ENCODE measurements at regions not wholly inside any gene's neighbourhood (a gene's known extent, or its start where the extent isn't known, plus 50 kb on each side); places are given as distances from the start of the nearest gene placed in this dataset.

DNA sequence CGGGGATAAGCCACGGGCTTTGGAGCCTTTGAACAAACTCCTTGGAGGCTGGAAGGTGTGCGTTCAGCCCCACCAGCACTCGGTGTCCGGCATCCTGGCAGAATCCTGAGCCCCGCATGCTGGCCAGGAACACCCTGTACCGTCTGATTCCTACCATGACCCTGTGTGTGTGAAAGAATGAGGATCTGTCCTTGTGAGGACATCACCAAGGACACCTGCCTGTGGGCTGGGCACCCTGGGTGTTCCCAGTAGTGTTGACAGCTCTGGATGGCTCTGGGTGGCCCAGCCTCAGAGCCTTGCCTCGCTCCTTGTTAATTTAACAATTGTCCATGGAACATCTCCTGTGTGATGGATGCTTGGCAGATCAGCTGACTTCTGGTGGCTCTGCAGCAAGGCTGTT lies 234.3 kb downstream of the QKI start:
- H3K4me1 ChIP-seq (ENCODE audit: control insufficient read depth in 2 of 2, insufficient read depth in 2 of 2, low read length in 2 of 2): no peaks in the 10 kb centered on the region
- POLR2A ChIA-PET: no interaction called here
- no peak for ATAC-seq
- intact Hi-C loops (cut with micrococcal nuclease): no loop called here
- CTCF ChIA-PET: no interaction called here
- H3K9me3 ChIP-seq (ENCODE audit: control insufficient read depth in 2 of 3, low read length in 3 of 3): no peaks in the 10 kb centered on the region
- no peaks in the 10 kb centered on the region for H3K27me3 ChIP-seq (ENCODE audit: control insufficient read depth in 2 of 2, insufficient read depth in 2 of 2, low read length in 2 of 2)
- H3K27ac ChIP-seq (ENCODE audit: low read depth, low read length): no peak overlapping the region
- DNase-seq: no peak
- no peak overlapping the region for H3K4me3 ChIP-seq (ENCODE audit: low read length)
- H3K27me3 Mint-ChIP-seq: peaks cover 0 to 20% (median 0%) of the 10 kb centered on the region in 5 donors
- H3K27ac Mint-ChIP-seq: no peak overlapping the region
- no peaks in the 10 kb centered on the region for H3K36me3 Mint-ChIP-seq
- peaks cover 0 to 2% (median 0%) of the 10 kb centered on the region in 11 donors for H3K9me3 Mint-ChIP-seq
- H3K36me3 ChIP-seq (ENCODE audit: control insufficient read depth in 2 of 3, insufficient read depth in 3 of 3, low read length in 3 of 3): no peaks in the 10 kb centered on the region
- no peak overlapping the region for H3K4me3 Mint-ChIP-seq
- H3K4me1 Mint-ChIP-seq: no peaks in the 10 kb centered on the region

DNA sequence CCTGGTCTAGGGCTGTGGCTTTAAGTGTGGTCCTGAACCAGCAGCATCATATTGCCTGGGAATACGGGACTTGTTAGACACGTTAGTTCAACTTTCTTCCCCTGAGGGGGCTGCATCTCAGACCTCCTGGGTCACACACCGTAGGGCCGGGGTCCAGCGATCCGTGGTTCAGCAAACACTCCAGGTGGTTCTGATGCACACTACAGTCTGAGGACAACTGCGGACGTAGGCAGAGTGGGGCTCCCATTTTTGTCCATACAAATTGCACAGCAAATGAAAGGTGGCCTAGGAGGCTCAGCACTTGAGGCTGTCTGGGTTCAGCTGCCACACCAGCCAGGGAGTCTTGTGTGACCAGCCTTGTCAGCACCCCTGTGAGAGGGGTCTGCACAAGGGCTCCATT lies 233.1 kb downstream of the QKI start:
- CTCF ChIA-PET: no interaction called here
- DNase-seq (no peak), ATAC-seq (no peak)
- Histone ChIP-seq H3K27me3 (ENCODE audit: control insufficient read depth in 2 of 2, insufficient read depth in 2 of 2, low read length in 2 of 2) (no peaks in the 10 kb centered on the region), H3K4me1 (ENCODE audit: control insufficient read depth in 2 of 2, insufficient read depth in 2 of 2, low read length in 2 of 2) (no peaks in the 10 kb centered on the region), H3K4me3 (ENCODE audit: low read length) (no peak overlapping the region), H3K9me3 (ENCODE audit: control insufficient read depth in 2 of 3, low read length in 3 of 3) (no peaks in the 10 kb centered on the region), H3K36me3 (ENCODE audit: control insufficient read depth in 2 of 3, insufficient read depth in 3 of 3, low read length in 3 of 3) (no peaks in the 10 kb centered on the region), H3K27ac (ENCODE audit: low read depth, low read length) (no peak overlapping the region)
- intact Hi-C loops (cut with micrococcal nuclease): no loop called here
- H3K4me1 Mint-ChIP-seq: no peaks in the 10 kb centered on the region
- H3K27ac Mint-ChIP-seq: no peak overlapping the region
- H3K9me3 Mint-ChIP-seq: peaks cover 0 to 2% (median 0%) of the 10 kb centered on the region in 11 donors
- no peaks in the 10 kb centered on the region for H3K36me3 Mint-ChIP-seq
- POLR2A ChIA-PET: no interaction called here
- H3K27me3 Mint-ChIP-seq: peaks cover 0 to 20% (median 0%) of the 10 kb centered on the region in 5 donors
- H3K4me3 Mint-ChIP-seq: no peak overlapping the region

DNA sequence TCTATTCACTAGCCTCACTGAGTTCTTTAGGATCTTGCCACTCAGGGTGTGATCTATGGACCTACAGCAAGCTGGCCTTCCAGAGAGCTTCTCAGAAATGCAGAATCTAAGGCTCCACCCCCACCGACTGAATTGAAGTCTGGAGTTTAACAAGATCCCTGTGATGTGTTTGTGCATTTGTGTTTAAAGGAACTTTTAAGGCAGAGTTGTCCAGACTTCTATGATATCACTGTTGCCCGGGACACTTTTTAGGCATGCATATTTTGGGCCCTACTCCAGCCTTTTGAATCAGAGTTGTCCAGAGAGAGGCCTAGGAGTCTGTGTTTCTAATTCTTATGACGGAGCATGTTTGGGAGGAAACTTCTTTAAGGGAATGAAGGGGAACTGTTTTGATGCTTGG lies 232.3 kb downstream of the QKI start:
- Histone ChIP-seq H3K9me3 (ENCODE audit: control insufficient read depth in 2 of 3, low read length in 3 of 3) (no peaks in the 10 kb centered on the region), H3K27me3 (ENCODE audit: control insufficient read depth in 2 of 2, insufficient read depth in 2 of 2, low read length in 2 of 2) (no peaks in the 10 kb centered on the region), H3K4me1 (ENCODE audit: control insufficient read depth in 2 of 2, insufficient read depth in 2 of 2, low read length in 2 of 2) (no peaks in the 10 kb centered on the region), H3K4me3 (ENCODE audit: low read length) (no peak overlapping the region), H3K27ac (ENCODE audit: low read depth, low read length) (no peak overlapping the region), H3K36me3 (ENCODE audit: control insufficient read depth in 2 of 3, insufficient read depth in 3 of 3, low read length in 3 of 3) (no peaks in the 10 kb centered on the region)
- ChIA-PET CTCF (no interaction called here), POLR2A (no interaction called here)
- Mint-ChIP-seq H3K27me3 (peaks cover 0 to 18% (median 0%) of the 10 kb centered on the region in 5 donors), H3K27ac (no peak overlapping the region), H3K4me1 (no peaks in the 10 kb centered on the region), H3K36me3 (no peaks in the 10 kb centered on the region), H3K4me3 (no peak overlapping the region), H3K9me3 (peaks cover 0 to 2% (median 0%) of the 10 kb centered on the region in 11 donors)
- ATAC-seq (no peak), DNase-seq (no peak)
- intact Hi-C loops (cut with micrococcal nuclease): no loop called here

DNA sequence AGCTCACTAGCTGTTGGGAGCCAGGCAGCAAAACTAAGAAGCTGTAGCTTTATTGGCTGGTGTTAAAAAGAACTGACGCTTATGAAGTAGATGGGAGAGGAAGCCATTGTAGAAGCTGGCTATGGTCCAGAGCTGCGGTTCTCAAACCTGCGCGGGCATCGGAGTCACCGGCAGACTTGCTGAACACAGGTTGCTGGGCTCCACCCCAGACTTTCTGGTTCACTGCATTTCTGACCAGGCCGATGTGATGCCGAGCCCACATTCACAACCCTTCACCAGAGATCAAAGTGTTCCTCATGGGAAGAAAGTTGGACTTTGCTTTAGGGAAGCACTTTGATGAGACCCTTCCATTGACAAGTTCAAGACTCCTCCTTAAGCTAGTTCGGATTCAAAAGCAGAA lies 231.6 kb downstream of the QKI start:
- DNase-seq (no peak), ATAC-seq (no peak)
- Histone ChIP-seq H3K27me3 (ENCODE audit: control insufficient read depth in 2 of 2, insufficient read depth in 2 of 2, low read length in 2 of 2) (no peaks in the 10 kb centered on the region), H3K4me1 (ENCODE audit: control insufficient read depth in 2 of 2, insufficient read depth in 2 of 2, low read length in 2 of 2) (no peaks in the 10 kb centered on the region), H3K4me3 (ENCODE audit: low read length) (no peak overlapping the region), H3K36me3 (ENCODE audit: control insufficient read depth in 2 of 3, insufficient read depth in 3 of 3, low read length in 3 of 3) (no peaks in the 10 kb centered on the region), H3K27ac (ENCODE audit: low read depth, low read length) (no peak overlapping the region), H3K9me3 (ENCODE audit: control insufficient read depth in 2 of 3, low read length in 3 of 3) (no peaks in the 10 kb centered on the region)
- peaks cover 0 to 14% (median 0%) of the 10 kb centered on the region in 5 donors for H3K27me3 Mint-ChIP-seq
- POLR2A ChIA-PET: no interaction called here
- intact Hi-C loops (cut with micrococcal nuclease): no loop called here
- H3K36me3 Mint-ChIP-seq: no peaks in the 10 kb centered on the region
- H3K4me3 Mint-ChIP-seq: no peak overlapping the region
- CTCF ChIA-PET: no interaction called here
- H3K9me3 Mint-ChIP-seq: peaks cover 0 to 2% (median 0%) of the 10 kb centered on the region in 11 donors
- no peak overlapping the region for H3K27ac Mint-ChIP-seq
- no peaks in the 10 kb centered on the region for H3K4me1 Mint-ChIP-seq

DNA sequence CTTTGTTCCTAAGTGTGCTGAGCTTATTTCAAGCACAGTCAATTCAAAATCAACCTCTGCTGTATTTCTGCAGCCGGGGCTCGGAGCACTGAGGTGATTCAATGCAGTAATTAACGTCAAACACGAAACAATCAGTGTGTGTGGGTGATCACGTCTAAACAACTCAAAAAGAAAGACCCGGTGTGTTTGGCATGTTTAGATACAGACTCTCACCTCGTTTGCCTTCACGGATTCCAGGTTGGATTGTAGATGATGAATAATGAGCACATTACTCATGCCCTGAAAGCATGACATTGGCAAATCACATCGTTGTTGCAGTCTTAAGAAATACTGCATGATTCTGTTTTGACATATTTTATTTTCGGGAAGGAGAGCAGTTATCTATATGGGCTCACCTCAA lies 231.0 kb downstream of the QKI start:
- POLR2A ChIA-PET: no interaction called here
- ATAC-seq (no peak), DNase-seq (no peak)
- H3K27me3 ChIP-seq (ENCODE audit: control insufficient read depth in 2 of 2, insufficient read depth in 2 of 2, low read length in 2 of 2): no peaks in the 10 kb centered on the region
- H3K4me1 ChIP-seq (ENCODE audit: control insufficient read depth in 2 of 2, insufficient read depth in 2 of 2, low read length in 2 of 2): no peaks in the 10 kb centered on the region
- CTCF ChIA-PET: no interaction called here
- H3K27ac ChIP-seq (ENCODE audit: low read depth, low read length): no peak overlapping the region
- peaks cover 0 to 14% (median 0%) of the 10 kb centered on the region in 5 donors for H3K27me3 Mint-ChIP-seq
- no peaks in the 10 kb centered on the region for H3K36me3 ChIP-seq (ENCODE audit: control insufficient read depth in 2 of 3, insufficient read depth in 3 of 3, low read length in 3 of 3)
- no peak overlapping the region for H3K27ac Mint-ChIP-seq
- no peaks in the 10 kb centered on the region for H3K4me1 Mint-ChIP-seq
- H3K4me3 Mint-ChIP-seq: no peak overlapping the region
- intact Hi-C loops (cut with micrococcal nuclease): no loop called here
- no peaks in the 10 kb centered on the region for H3K36me3 Mint-ChIP-seq
- no peak overlapping the region for H3K4me3 ChIP-seq (ENCODE audit: low read length)
- no peaks in the 10 kb centered on the region for H3K9me3 ChIP-seq (ENCODE audit: control insufficient read depth in 2 of 3, low read length in 3 of 3)
- H3K9me3 Mint-ChIP-seq: peaks cover 0 to 2% (median 0%) of the 10 kb centered on the region in 11 donors

DNA sequence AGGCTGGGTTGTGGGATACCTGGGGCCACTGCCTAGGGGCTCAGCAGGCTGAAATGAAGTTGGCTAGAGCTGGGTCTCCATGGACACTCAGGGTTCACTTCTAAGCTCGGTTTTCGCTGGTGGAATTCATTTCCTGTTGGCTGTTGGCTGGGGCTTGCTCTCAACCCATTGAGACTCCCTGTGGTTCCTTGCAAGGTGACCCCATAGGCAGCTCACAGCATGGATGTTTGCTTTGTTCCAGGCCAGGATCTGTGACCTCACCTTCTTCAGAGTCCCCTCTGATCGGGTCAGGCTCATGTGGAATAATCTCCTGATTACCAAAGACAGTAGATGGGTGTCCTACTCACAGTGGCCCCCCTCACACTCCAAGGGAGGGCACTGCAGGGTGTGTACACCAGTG lies 229.3 kb downstream of the QKI start:
- intact Hi-C loops (cut with micrococcal nuclease): no loop called here
- Histone ChIP-seq H3K4me3 (ENCODE audit: low read length) (no peak overlapping the region), H3K9me3 (ENCODE audit: control insufficient read depth in 2 of 3, low read length in 3 of 3) (no peaks in the 10 kb centered on the region), H3K4me1 (ENCODE audit: control insufficient read depth in 2 of 2, insufficient read depth in 2 of 2, low read length in 2 of 2) (no peaks in the 10 kb centered on the region), H3K36me3 (ENCODE audit: control insufficient read depth in 2 of 3, insufficient read depth in 3 of 3, low read length in 3 of 3) (no peaks in the 10 kb centered on the region), H3K27ac (ENCODE audit: low read depth, low read length) (no peak overlapping the region), H3K27me3 (ENCODE audit: control insufficient read depth in 2 of 2, insufficient read depth in 2 of 2, low read length in 2 of 2) (no peaks in the 10 kb centered on the region)
- ChIA-PET POLR2A (no interaction called here), CTCF (no interaction called here)
- Mint-ChIP-seq H3K9me3 (peaks cover 0 to 2% (median 0%) of the 10 kb centered on the region in 11 donors), H3K4me3 (no peak overlapping the region), H3K27me3 (peaks cover 0 to 7% (median 5%) of the 10 kb centered on the region in 5 donors), H3K27ac (no peak overlapping the region), H3K4me1 (no peaks in the 10 kb centered on the region), H3K36me3 (no peaks in the 10 kb centered on the region)
- ATAC-seq (no peak), DNase-seq (no peak)

DNA sequence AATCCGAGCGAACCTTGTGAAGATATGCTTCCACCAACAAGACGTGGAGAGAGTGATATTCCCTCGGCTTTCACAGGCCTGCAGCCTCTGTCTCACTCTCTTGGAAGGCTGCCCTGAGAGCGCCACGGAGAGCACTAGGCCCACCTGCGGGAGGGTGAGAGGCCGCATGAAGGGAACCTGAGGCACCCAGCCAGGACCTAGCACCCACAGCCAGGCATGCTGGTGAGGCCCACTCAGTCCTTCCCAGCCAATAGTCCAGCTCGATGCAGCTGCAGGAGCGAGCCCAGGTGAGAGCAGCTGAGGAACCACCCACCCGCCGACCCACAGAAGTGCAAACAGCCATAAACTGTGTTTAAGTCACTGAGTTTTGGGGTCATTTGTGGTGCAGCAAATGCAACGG lies 227.2 kb downstream of the QKI start:
- Histone ChIP-seq H3K36me3 (ENCODE audit: control insufficient read depth in 2 of 3, insufficient read depth in 3 of 3, low read length in 3 of 3) (no peaks in the 10 kb centered on the region), H3K27me3 (ENCODE audit: control insufficient read depth in 2 of 2, insufficient read depth in 2 of 2, low read length in 2 of 2) (no peaks in the 10 kb centered on the region), H3K9me3 (ENCODE audit: control insufficient read depth in 2 of 3, low read length in 3 of 3) (no peaks in the 10 kb centered on the region), H3K27ac (ENCODE audit: low read depth, low read length) (no peak overlapping the region), H3K4me3 (ENCODE audit: low read length) (no peak overlapping the region), H3K4me1 (ENCODE audit: control insufficient read depth in 2 of 2, insufficient read depth in 2 of 2, low read length in 2 of 2) (no peaks in the 10 kb centered on the region)
- H3K4me3 Mint-ChIP-seq: no peak overlapping the region
- ChIA-PET POLR2A (no interaction called here), CTCF (no interaction called here)
- H3K27ac Mint-ChIP-seq: no peak overlapping the region
- peaks cover 0 to 2% (median 0%) of the 10 kb centered on the region in 7 donors for H3K4me1 Mint-ChIP-seq
- no peaks in the 10 kb centered on the region for H3K9me3 Mint-ChIP-seq
- ATAC-seq: no peak
- intact Hi-C loops (cut with micrococcal nuclease): no loop called here
- DNase-seq: no peak
- H3K27me3 Mint-ChIP-seq: peaks cover 0 to 5% (median 0%) of the 10 kb centered on the region in 5 donors
- no peaks in the 10 kb centered on the region for H3K36me3 Mint-ChIP-seq
